Caco-2 (cell line): ENCODE measurements at regions not wholly inside any gene's neighbourhood (a gene's known extent, or its start where the extent isn't known, plus 50 kb on each side); places are given as distances from the start of the nearest gene placed in this dataset.

Source experiments
- BruUV-seq: library from RNA; stranded (reverse); fragments of 400-500 nt; replicated peaks from 2 replicates; lab custom pipeline; 2021; lab: Mats Ljungman, UMichigan
- CTCF ChIA-PET: fragments of 300-600 bp; sonication (Branson Sonifier 250); formaldehyde crosslinking; loops from one replicate; lab custom pipeline; 2022; ENCODE audit warnings: antibody characterized with exemption; lab: Charles Lee
- POLR2A ChIA-PET: fragments of 300-600 bp; sonication (Branson Sonifier 250); formaldehyde crosslinking; loops from one replicate; lab custom pipeline; 2022; ENCODE audit warnings: antibody characterized with exemption; lab: Charles Lee
- DNase-seq, 2 experiments: peaks; one replicate each; pipeline versions ENCODE4 v3.0.0 to v3.0.0-alpha.2; 2020 to 2022
- H3K27me3 ChIP-seq: replicated peaks from 2 replicates; pipeline ENCODE4 v1.6.0; 2011; ENCODE audit warnings: low read length; ENCODE audit not compliant: control insufficient read depth, insufficient read depth
- H3K36me3 ChIP-seq: 2 replicates; pipeline ENCODE4 v1.5.1; 2011; ENCODE audit warnings: low read length; ENCODE audit not compliant: control insufficient read depth, insufficient read depth
- H3K4me1 ChIP-seq: fragments of 250-450 bp; sonication (Bioruptor Pico); 2 replicates; pipeline ENCODE4 v1.5.1; 2020; ENCODE audit warnings: mild to moderate bottlenecking
- H3K4me3 ChIP-seq: 2 replicates; pipeline ENCODE4 v1.5.1; 2011; ENCODE audit warnings: low read depth, mild to moderate bottlenecking, control low read depth, low read length
- H3K9me3 ChIP-seq: fragments of 250-450 bp; sonication (Bioruptor Pico); 2 replicates; pipeline ENCODE4 v1.5.1; 2020; ENCODE audit warnings: mild to moderate bottlenecking, moderate library complexity
- H3K27ac Mint-ChIP-seq: one replicate; pipeline ENCODE4 v1.8.0; 2022; ENCODE audit warnings: mixed read lengths; ENCODE audit not compliant: unreplicated experiment
- H3K27me3 Mint-ChIP-seq: one replicate; pipeline ENCODE4 v1.8.0; 2022; ENCODE audit warnings: mixed read lengths; ENCODE audit not compliant: insufficient read depth, unreplicated experiment
- H3K36me3 Mint-ChIP-seq: one replicate; pipeline ENCODE4 v1.8.0; 2022; ENCODE audit warnings: mild to moderate bottlenecking, mixed read lengths; ENCODE audit not compliant: insufficient read depth, unreplicated experiment
- H3K4me1 Mint-ChIP-seq: one replicate; pipeline ENCODE4 v1.8.0; 2022; ENCODE audit warnings: low read depth, mixed read lengths; ENCODE audit not compliant: unreplicated experiment
- H3K4me3 Mint-ChIP-seq: one replicate; pipeline ENCODE4 v1.8.0; 2022; ENCODE audit warnings: mild to moderate bottlenecking, moderate library complexity, mixed read lengths; ENCODE audit not compliant: unreplicated experiment
- H3K9me3 Mint-ChIP-seq: one replicate; pipeline ENCODE4 v1.8.0; 2022; ENCODE audit warnings: mixed read lengths; ENCODE audit not compliant: unreplicated experiment
- intact Hi-C: fragments of 100-400 bp; cut with micrococcal nuclease; formaldehyde crosslinking; loops from one replicate; pipeline ENCODE4 v1.10.0; 2022; ENCODE audit not compliant: unreplicated experiment
- TF ChIP-seq, protein P1 (sequence below), 2 experiments: fragments of 200-600 bp in 1 of 2; IDR thresholded peaks; 1 replicate in 1 of 2; 2 replicates in 1 of 2; pipeline versions ENCODE4 v1.5.1 to v1.8.0; 2011 to 2022; ENCODE audit warnings: antibody characterized with exemption in 1 of 2, control low read depth in 1 of 2, inconsistent platforms in 1 of 2, low read depth in 1 of 2, low read length in 1 of 2, mild to moderate bottlenecking in 1 of 2, moderate library complexity in 1 of 2; ENCODE audit not compliant: insufficient read depth in 1 of 2, severe bottlenecking in 1 of 2, unreplicated experiment in 1 of 2

DNA sequence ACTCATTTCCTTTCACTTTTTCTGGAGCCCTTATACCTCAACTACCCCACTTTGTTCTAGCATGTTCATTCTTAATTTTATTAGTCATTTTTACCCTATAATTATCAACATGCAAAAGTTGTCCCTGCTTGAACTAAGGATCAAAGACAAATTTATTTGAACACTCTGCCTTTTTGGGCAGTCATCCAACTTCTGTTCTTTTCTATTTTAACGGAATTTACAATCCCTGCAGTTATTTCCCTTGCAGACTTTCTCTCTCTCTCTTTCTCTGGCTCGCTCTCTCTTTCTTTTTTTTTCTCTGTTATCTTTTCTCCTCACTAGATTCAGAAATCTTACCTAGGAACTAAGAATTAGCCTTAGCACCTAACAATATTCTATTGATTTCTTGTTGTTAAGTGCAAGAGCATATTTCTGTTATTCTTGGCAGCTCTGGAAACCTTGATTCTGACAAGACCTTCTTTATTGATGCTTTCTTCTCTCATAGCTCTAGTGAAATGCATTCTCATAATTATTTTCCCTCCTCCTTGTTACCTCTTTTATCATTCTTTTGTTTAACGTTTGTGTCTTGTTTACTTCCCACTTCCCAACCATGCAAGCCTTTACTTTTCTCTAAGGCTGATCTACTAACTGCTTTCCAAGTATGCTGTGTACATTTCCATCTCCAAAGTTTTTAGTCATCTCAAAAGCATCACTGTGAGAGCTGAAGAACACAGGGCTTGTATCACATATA, 951.6 kb downstream of the DIPK2A start:
- no peaks in the 10 kb centered on the region for H3K36me3 ChIP-seq
- no peaks in the 10 kb centered on the region for H3K4me1 ChIP-seq
- CTCF ChIA-PET = no interaction called here
- H3K9me3 Mint-ChIP-seq = no peaks in the 10 kb centered on the region
- no peaks in the 10 kb centered on the region for H3K27me3 Mint-ChIP-seq
- BruUV-seq = no TSS peak
- H3K4me3 ChIP-seq = no peak overlapping the region
- intact Hi-C loops = no loop called here
- H3K36me3 Mint-ChIP-seq = no peaks in the 10 kb centered on the region
- POLR2A ChIA-PET = no interaction called here
- H3K4me3 Mint-ChIP-seq = no peak overlapping the region
- TF ChIP-seq, protein P1, sequence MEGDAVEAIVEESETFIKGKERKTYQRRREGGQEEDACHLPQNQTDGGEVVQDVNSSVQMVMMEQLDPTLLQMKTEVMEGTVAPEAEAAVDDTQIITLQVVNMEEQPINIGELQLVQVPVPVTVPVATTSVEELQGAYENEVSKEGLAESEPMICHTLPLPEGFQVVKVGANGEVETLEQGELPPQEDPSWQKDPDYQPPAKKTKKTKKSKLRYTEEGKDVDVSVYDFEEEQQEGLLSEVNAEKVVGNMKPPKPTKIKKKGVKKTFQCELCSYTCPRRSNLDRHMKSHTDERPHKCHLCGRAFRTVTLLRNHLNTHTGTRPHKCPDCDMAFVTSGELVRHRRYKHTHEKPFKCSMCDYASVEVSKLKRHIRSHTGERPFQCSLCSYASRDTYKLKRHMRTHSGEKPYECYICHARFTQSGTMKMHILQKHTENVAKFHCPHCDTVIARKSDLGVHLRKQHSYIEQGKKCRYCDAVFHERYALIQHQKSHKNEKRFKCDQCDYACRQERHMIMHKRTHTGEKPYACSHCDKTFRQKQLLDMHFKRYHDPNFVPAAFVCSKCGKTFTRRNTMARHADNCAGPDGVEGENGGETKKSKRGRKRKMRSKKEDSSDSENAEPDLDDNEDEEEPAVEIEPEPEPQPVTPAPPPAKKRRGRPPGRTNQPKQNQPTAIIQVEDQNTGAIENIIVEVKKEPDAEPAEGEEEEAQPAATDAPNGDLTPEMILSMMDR (IDR thresholded peaks at IDR 0.05; ENCODE audit: insufficient read depth in 1 of 2, low read depth in 1 of 2, low read length in 1 of 2, severe bottlenecking in 1 of 2, unreplicated experiment in 1 of 2) = no peak
- no peak overlapping the region for H3K27ac Mint-ChIP-seq
- no peaks in the 10 kb centered on the region for H3K4me1 Mint-ChIP-seq
- DNase-seq = no peak
- no peaks in the 10 kb centered on the region for H3K9me3 ChIP-seq
- no peaks in the 10 kb centered on the region for H3K27me3 ChIP-seq

DNA sequence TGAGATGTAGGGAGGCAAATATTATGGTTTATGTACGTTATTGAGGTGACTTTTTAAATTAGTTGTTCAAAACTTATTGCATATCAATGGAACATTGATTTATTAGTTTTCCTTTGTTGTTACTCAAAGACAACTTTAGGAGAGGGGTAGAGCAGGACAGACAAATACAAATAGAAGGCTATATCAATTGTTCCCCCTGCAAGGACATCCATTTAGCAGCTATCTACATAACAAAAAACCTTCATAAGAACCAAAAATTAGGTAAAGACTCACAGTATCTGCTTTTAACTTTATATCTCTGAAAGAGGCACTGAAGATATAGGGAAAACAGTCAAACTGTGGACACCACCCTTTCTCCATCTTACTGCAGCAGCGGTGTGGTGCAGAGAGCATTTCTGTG, 958.8 kb downstream of the DIPK2A start:
- no TSS peak for BruUV-seq
- CTCF ChIA-PET = no interaction called here
- intact Hi-C loops = no loop called here
- Histone ChIP-seq H3K4me3 (no peak overlapping the region), H3K4me1 (no peaks in the 10 kb centered on the region), H3K27me3 (no peaks in the 10 kb centered on the region), H3K36me3 (no peaks in the 10 kb centered on the region), H3K9me3 (peaks cover 4% of the 10 kb centered on the region; the same call in 1 of the 2 replicates)
- Mint-ChIP-seq H3K36me3 (no peaks in the 10 kb centered on the region), H3K27ac (no peak overlapping the region), H3K9me3 (peaks cover 21% of the 10 kb centered on the region), H3K27me3 (no peaks in the 10 kb centered on the region), H3K4me3 (no peak overlapping the region), H3K4me1 (no peaks in the 10 kb centered on the region)
- no peak for DNase-seq
- TF ChIP-seq, protein P1 (IDR thresholded peaks at IDR 0.05; ENCODE audit: insufficient read depth in 1 of 2, low read depth in 1 of 2, low read length in 1 of 2, severe bottlenecking in 1 of 2, unreplicated experiment in 1 of 2) = no peak
- POLR2A ChIA-PET = no interaction called here

DNA sequence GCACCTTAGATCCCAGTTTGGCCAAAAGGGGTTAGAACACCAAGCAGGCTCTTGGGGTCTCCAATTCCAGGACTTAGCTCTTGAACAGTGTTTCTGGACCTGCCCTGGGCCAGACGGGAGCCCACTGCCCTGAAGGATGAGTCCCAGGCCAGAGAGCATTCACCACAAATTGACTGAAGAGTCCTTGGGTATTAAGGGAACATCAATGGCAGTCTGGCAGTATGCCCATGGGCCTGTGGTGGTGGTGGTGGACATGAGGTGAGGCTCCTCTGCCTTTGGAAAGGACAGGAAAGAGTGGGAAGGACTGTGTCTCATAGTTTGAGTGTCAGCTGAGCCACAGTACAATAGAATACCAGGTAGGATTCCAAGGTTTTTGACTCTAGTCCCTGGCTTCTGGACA, 960.0 kb downstream of the DIPK2A start:
- H3K27ac Mint-ChIP-seq = no peak overlapping the region
- Histone ChIP-seq H3K36me3 (no peaks in the 10 kb centered on the region), H3K9me3 (peaks cover 4% of the 10 kb centered on the region; the same call in 1 of the 2 replicates), H3K4me1 (no peaks in the 10 kb centered on the region), H3K27me3 (no peaks in the 10 kb centered on the region), H3K4me3 (no peak overlapping the region)
- H3K4me1 Mint-ChIP-seq = no peaks in the 10 kb centered on the region
- no peak overlapping the region for H3K4me3 Mint-ChIP-seq
- no peaks in the 10 kb centered on the region for H3K27me3 Mint-ChIP-seq
- H3K36me3 Mint-ChIP-seq = no peaks in the 10 kb centered on the region
- DNase-seq = no peak
- peaks cover 21% of the 10 kb centered on the region for H3K9me3 Mint-ChIP-seq
- BruUV-seq = no TSS peak
- intact Hi-C loops = no loop called here
- POLR2A ChIA-PET = no interaction called here
- TF ChIP-seq, protein P1 (IDR thresholded peaks at IDR 0.05; ENCODE audit: insufficient read depth in 1 of 2, low read depth in 1 of 2, low read length in 1 of 2, severe bottlenecking in 1 of 2, unreplicated experiment in 1 of 2) = no peak
- CTCF ChIA-PET = no interaction called here
